ENCODE measurements at regions not wholly inside any gene's neighbourhood (a gene's known extent, or its start where the extent isn't known, plus 50 kb on each side); places are given as distances from the start of the nearest gene placed in this dataset.
A peak's percentile ranks its signal among the peaks of the same experiment; 100 is the strongest.

DNA sequence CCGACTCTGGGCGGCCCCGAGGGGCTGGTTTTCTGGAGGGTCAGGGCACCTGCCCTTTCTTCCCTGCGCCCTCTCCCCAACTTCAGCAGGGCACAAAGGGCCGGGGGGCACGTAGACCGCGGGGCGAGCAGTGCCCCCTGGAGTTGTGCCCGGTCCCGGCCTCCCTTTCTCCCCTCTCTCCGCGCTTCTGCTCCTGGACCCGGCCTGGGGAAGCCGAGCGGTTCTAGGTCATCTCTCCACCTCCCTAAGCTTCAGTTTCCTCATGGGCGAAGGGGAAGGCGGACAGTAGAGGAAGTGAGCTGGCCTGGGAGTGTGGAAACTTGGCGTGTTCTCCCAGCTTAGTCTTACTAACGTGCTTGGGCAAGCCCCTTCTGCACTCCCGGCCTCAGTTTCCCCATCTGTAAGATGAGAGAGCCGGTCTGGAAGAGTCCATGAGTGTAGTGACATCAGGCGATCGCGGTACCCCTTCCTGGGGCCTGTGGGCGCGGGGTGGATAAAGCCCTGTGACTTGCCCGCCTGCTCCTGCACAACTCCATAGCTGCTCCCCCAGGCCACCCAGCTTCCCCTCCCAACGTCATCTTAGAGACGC, 158.6 kb upstream of the PARP11 start:
- Histone ChIP-seq H3K27ac (ENCODE audit: low read depth, low read length) (no peak overlapping the region), H3K27me3 (ENCODE audit: insufficient read depth, low read length) (peaks cover 54% of the 10 kb centered on the region), H3K4me3 (replicated peaks in 1 of 2; ENCODE audit: low read depth in 1 of 2, low read length in 2 of 2) (peak overlapping the region; percentile 11 to 35; a peak in 3 of 4 replicates), H3K4me1 (ENCODE audit: control insufficient read depth in 1 of 2, insufficient read depth in 2 of 2, low read length in 2 of 2) (peaks cover 6 to 20% of the 10 kb centered on the region in 2 experiments), H3K36me3 (ENCODE audit: control insufficient read depth in 1 of 2, insufficient read depth in 2 of 2, low read length in 2 of 2) (no peaks in the 10 kb centered on the region), H3K9ac (ENCODE audit: low read length) (peak overlapping the region; percentile 36; the same call in 1 of the 2 replicates), H4K20me1 (ENCODE audit: insufficient read depth) (no peaks in the 10 kb centered on the region), H2AFZ (ENCODE audit: low read depth, low read length, poor library complexity, severe bottlenecking) (no peak overlapping the region), H3K9me2 (ENCODE audit: insufficient read depth) (no peaks in the 10 kb centered on the region), H3K4me2 (ENCODE audit: low read length) (peak overlapping the region; percentile 76), H3K9me3 (ENCODE audit: control insufficient read depth in 1 of 2, insufficient read depth in 1 of 2, low read depth in 1 of 2, low read length in 2 of 2) (no peaks in the 10 kb centered on the region), H3K79me2 (ENCODE audit: insufficient read depth, low read length) (no peaks in the 10 kb centered on the region)
- POLR2A ChIA-PET: no interaction called here
- intact Hi-C loops (cut with micrococcal nuclease): no loop called here
- CTCF ChIA-PET: interaction anchor here (0.9 to 3.5 kb wide), 5 partner anchors 38 to 732 kb away, joined by 3 to 12 read pairs (median 3); no protein-coding TSS in a partner anchor
- ATAC-seq: peak; percentile 20
- BruUV-seq (replicated peaks): no TSS peak
- RAD21 ChIA-PET (ENCODE audit: low non-redundant PET in 1 of 2, low total read pairs in 2 of 2, uncharacterized antibody in 2 of 2, unreplicated experiment in 2 of 2): interaction anchor here (0.7 to 1.1 kb wide), 2 partner anchors 240 to 245 kb away, joined by 4 to 5 read pairs; no protein-coding TSS in a partner anchor
- no peak for DNase-seq (ENCODE audit: low read depth, low spot score)
- TF ChIP-seq, protein P1, sequence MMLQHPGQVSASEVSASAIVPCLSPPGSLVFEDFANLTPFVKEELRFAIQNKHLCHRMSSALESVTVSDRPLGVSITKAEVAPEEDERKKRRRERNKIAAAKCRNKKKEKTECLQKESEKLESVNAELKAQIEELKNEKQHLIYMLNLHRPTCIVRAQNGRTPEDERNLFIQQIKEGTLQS (IDR thresholded peaks at IDR 0.05): no peak
- TF ChIP-seq, protein P2, sequence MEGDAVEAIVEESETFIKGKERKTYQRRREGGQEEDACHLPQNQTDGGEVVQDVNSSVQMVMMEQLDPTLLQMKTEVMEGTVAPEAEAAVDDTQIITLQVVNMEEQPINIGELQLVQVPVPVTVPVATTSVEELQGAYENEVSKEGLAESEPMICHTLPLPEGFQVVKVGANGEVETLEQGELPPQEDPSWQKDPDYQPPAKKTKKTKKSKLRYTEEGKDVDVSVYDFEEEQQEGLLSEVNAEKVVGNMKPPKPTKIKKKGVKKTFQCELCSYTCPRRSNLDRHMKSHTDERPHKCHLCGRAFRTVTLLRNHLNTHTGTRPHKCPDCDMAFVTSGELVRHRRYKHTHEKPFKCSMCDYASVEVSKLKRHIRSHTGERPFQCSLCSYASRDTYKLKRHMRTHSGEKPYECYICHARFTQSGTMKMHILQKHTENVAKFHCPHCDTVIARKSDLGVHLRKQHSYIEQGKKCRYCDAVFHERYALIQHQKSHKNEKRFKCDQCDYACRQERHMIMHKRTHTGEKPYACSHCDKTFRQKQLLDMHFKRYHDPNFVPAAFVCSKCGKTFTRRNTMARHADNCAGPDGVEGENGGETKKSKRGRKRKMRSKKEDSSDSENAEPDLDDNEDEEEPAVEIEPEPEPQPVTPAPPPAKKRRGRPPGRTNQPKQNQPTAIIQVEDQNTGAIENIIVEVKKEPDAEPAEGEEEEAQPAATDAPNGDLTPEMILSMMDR (IDR thresholded peaks at IDR 0.05 in 2 of 3, conservative IDR thresholded peaks at IDR 0.05 in 1 of 3; ENCODE audit: borderline replicate concordance in 1 of 3, insufficient read depth in 1 of 3, low read depth in 2 of 3, low read length in 2 of 3): 0 out of 6 replicates have a peak, but pooled peaks of 1 of the 3 experiments have one; percentile 7

DNA sequence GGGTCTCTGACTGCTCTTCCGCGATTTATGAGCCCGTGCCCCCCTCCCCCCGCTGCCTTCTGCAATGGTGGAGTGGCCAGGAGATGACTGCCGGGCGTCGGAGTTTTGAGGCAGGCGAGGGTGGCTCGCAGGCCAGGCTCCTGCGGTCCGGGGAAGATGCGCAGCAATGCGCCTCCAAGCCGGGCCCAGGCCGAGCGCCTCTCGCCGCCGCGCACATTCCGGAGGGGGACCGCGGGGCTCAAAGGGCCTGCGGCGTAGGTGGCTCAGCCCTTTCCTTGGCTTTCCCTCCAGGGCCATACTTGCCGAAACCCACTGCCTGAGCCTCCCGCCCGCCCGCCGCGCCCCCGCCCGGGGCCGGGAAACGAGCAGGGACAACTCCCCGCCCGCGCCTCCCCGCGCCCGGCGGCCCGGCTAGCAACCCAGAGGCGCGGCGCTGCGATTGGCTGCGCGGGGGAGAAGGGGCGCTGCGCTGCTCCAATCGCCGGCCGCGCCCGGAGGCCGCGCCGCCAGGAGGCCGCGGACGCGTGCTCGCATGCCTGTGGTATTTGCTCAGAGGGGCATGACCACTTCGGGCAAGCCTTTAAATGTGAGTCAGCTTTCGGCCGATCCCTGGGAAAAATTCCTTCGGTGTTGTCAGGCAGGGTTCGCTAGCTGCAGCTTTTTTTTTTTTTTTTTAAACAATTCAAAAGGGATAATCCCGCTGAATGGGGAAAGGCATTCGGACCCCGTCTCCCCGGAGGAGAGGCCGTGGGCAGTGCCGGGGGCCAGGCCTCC, 157.9 kb upstream of the PARP11 start:
- H3K79me2 ChIP-seq (ENCODE audit: insufficient read depth, low read length): no peaks in the 10 kb centered on the region
- peak overlapping the region; percentile 36; the same call in 1 of the 2 replicates for H3K9ac ChIP-seq (ENCODE audit: low read length)
- peak overlapping the region; percentile 11 to 35 for H3K4me3 ChIP-seq (replicated peaks in 1 of 2; ENCODE audit: low read depth in 1 of 2, low read length in 2 of 2)
- H3K9me3 ChIP-seq (ENCODE audit: control insufficient read depth in 1 of 2, insufficient read depth in 1 of 2, low read depth in 1 of 2, low read length in 2 of 2): no peaks in the 10 kb centered on the region
- H3K9me2 ChIP-seq (ENCODE audit: insufficient read depth): no peaks in the 10 kb centered on the region
- CTCF ChIA-PET: interaction anchor here (0.9 to 3.5 kb wide), 5 partner anchors 37 to 732 kb away, joined by 3 to 12 read pairs (median 3); no protein-coding TSS in a partner anchor
- peaks cover 6 to 20% of the 10 kb centered on the region in 2 experiments for H3K4me1 ChIP-seq (ENCODE audit: control insufficient read depth in 1 of 2, insufficient read depth in 2 of 2, low read length in 2 of 2)
- H4K20me1 ChIP-seq (ENCODE audit: insufficient read depth): no peaks in the 10 kb centered on the region
- H3K27ac ChIP-seq (ENCODE audit: low read depth, low read length): no peak overlapping the region
- peak; percentile 86 for DNase-seq (ENCODE audit: low read depth, low spot score)
- no peak overlapping the region for H2AFZ ChIP-seq (ENCODE audit: low read depth, low read length, poor library complexity, severe bottlenecking)
- ATAC-seq: peak; percentile 99
- RAD21 ChIA-PET (ENCODE audit: low non-redundant PET in 1 of 2, low total read pairs in 2 of 2, uncharacterized antibody in 2 of 2, unreplicated experiment in 2 of 2): interaction anchor here (0.5 to 1.1 kb wide), 3 partner anchors 142 to 246 kb away, joined by 3 to 5 read pairs (median 4); no protein-coding TSS in a partner anchor
- POLR2A ChIA-PET: no interaction called here
- BruUV-seq (replicated peaks): no TSS peak
- H3K27me3 ChIP-seq (ENCODE audit: insufficient read depth, low read length): peaks cover 47% of the 10 kb centered on the region
- H3K36me3 ChIP-seq (ENCODE audit: control insufficient read depth in 1 of 2, insufficient read depth in 2 of 2, low read length in 2 of 2): no peaks in the 10 kb centered on the region
- intact Hi-C loops (cut with micrococcal nuclease): no loop called here
- H3K4me2 ChIP-seq (ENCODE audit: low read length): peak overlapping the region; percentile 76
- TF ChIP-seq FOSL1 (IDR thresholded peaks at IDR 0.05; ENCODE audit: low read depth) (peak; percentile 55), EGR1 (IDR thresholded peaks at IDR 0.05; ENCODE audit: low read depth) (no peak), POLR2A (IDR thresholded peaks at IDR 0.05; ENCODE audit: borderline replicate concordance, extremely low read depth, insufficient read depth, insufficient read length) (no peak), ELF1 (IDR thresholded peaks at IDR 0.05; ENCODE audit: borderline replicate concordance, low read depth) (no peak), ZFX (IDR thresholded peaks at IDR 0.05) (peak; percentile 19; the same call in 1 of the 2 replicates), SP1 (IDR thresholded peaks at IDR 0.05; ENCODE audit: low read depth) (peak; percentile 50), YY1 (IDR thresholded peaks at IDR 0.05; ENCODE audit: extremely low read depth, insufficient replicate concordance, low read depth, low read length) (no peak), POLR2AphosphoS5 (IDR thresholded peaks at IDR 0.05; ENCODE audit: low read depth, low read length) (peak; percentile 48; the same call in 1 of the 2 replicates), JUND (IDR thresholded peaks at IDR 0.05) (peak; percentile 65), TCF7L2 (IDR thresholded peaks at IDR 0.05; ENCODE audit: borderline replicate concordance, extremely low read depth, insufficient read depth, insufficient read length) (peak; percentile 39), ZNF274 (IDR thresholded peaks at IDR 0.05; ENCODE audit: low read depth, low read length) (no peak)
- TF ChIP-seq, protein P3, sequence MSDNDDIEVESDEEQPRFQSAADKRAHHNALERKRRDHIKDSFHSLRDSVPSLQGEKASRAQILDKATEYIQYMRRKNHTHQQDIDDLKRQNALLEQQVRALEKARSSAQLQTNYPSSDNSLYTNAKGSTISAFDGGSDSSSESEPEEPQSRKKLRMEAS (IDR thresholded peaks at IDR 0.05): peak; percentile 86

Measured in HCT116 (cell line).